ENCODE measurements at regions not wholly inside any gene's neighbourhood (a gene's known extent, or its start where the extent isn't known, plus 50 kb on each side); places are given as distances from the start of the nearest gene placed in this dataset.

DNA sequence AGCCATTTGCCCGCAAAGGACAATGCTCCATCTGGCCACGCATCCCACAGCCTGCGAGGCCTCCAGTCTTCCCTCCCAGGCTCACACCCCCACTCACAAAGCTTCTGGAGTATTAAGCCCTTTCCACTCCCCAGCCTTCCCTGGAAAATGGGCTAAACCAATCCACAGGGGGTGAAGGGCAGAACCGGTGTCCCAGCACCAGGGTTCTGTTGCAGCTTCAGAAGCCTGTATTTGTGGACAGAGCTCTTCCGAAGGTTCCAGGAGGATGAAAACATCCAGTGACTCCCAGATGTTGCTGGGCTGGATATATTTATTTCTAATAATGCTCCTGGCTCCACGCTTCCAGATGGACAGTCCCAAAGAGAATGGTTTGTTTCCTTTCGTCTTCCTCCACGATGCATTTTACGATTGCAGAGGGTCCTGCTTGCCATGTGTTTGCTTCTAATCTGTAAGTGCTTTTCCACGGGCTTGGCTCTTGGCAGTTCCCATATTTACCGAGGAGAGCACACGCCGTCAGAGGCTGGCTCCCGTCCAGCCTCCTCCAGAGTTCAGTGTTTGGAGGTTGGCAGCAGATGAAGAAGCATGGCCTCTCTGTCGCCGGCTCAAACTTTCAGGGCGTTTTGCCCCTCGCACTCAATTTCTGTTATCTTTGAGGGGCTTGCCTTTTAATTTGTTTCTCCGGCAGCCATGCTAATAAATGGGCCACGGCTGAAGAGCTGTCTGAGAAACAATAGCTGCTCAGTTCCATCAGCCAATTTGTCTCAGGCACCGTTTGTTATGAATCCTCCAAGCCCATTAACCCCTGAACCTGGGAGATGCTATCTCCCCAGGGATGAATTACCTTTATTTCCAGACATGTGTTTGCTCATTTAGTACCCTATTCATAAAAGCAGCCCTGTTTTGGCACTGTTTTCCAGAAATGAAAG is 367.9 kb upstream of the PROK2 start (continued):
- no peak for TF ChIP-seq ZNF331 (CRISPR knock-in tag; IDR thresholded peaks at IDR 0.05; ENCODE audit: low read depth)

DNA sequence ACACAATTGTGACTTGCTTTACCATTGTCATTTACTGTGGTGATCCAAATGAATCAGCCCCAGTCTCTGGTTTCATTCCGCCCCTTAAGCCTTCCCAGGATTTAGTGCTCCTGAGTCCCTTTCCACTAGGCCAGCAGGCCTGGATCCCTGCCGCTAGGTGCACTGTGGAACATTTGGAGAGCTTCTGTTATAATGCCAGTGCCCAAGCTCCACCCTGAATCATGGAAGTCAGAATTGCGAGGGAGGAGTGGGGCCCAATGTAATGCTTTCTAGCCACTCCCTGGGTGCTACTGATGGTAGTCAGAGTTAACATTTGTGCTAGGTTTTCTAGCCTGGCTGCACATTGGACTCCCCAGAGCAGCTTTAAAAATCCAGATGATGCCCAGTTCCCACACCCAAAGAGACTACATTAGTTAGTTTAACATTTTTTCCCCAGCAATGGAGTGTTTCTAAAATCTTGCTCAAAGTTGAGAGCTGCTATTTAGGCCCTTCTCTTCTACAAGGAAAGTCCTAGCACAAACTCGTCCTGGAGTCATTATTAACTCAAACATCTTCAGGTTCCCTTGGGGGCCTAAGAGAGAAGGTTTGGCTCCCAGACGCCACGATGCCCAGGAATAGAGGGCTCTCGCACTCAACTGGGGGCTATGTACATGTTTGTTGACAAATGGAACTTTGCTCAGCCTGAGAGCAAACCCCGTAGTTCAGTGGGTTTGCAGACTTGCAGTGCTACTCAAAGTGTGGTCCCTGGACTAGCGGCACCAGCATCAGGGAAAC is 366.7 kb upstream of the PROK2 start:
- Mint-ChIP-seq H3K36me3 (ENCODE audit: low read depth) (no peaks in the 10 kb centered on the region; the same call in 2 of the 3 replicates), H3K27me3 (ENCODE audit: insufficient read depth, low read depth, poor library complexity) (peaks cover 2% of the 10 kb centered on the region), H3K9me3 (peaks cover 13% of the 10 kb centered on the region; the same call in 2 of the 3 replicates), H3K4me1 (no peaks in the 10 kb centered on the region; the same call in 2 of the 3 replicates), H3K27ac (no peak overlapping the region), H3K4me3 (no peak overlapping the region)
- Histone ChIP-seq H3K27me3 (ENCODE audit: insufficient read depth) (no peaks in the 10 kb centered on the region), H3K4me1 (ENCODE audit: insufficient read depth) (no peaks in the 10 kb centered on the region), H3K4me3 (no peak overlapping the region), H4K20me1 (replicated peaks; ENCODE audit: insufficient read depth) (no peaks in the 10 kb centered on the region), H3K4me2 (no peak overlapping the region), H2AFZ (0 out of 2 replicates have a peak overlapping the region, but pooled peaks have one; percentile 18), H3K9me2 (ENCODE audit: insufficient read depth) (no peaks in the 10 kb centered on the region), H3K79me2 (replicated peaks; ENCODE audit: insufficient read depth) (no peaks in the 10 kb centered on the region), H3F3A (replicated peaks; ENCODE audit: low read depth) (no peaks in the 10 kb centered on the region), H3K27ac (ENCODE audit: low read depth) (no peak overlapping the region), H3K36me3 (ENCODE audit: insufficient read depth) (no peaks in the 10 kb centered on the region)
- no peak for TF ChIP-seq NANOG (IDR thresholded peaks at IDR 0.05; ENCODE audit: borderline replicate concordance)
- DNase-seq (ENCODE audit: low spot score) (no peak), ATAC-seq (no peak)

DNA sequence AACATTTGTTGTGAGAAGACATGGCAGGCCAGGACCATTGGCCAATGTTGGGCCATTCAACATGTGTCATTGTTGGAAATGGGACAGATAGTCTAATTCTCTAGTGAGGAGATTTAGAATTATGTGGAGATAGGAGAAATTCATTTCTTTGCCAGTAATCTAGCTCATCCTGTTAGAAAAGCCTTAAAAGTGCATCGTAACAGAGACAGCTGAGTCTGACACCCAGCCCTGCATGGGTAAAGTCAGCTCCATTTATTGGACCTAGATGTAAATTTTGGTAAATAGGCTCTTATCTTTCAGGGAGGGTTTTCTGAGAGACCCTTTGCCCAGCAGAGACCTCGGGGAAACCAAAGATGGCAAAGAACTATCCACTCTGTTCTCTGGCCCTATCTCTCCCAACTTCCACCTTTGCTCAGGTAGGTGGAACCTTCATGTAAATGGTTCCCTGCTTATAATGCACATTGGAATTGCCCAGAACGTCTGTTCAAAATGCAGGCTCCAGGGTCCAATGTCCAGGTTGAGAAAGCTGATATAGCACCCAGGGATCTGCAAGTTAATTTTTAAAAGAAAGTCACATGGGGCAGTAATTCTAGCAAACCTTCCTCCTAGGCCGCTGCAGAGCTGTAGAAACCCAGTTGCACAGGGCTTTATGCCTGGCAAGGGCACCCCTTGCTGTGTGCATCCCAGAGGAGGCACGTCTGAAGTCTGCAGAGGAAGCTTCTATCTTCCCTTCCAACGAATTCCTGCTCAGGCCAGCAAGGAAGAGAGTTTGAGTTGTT is 365.9 kb upstream of the PROK2 start:
- Mint-ChIP-seq H3K27ac (no peak overlapping the region), H3K36me3 (ENCODE audit: low read depth) (no peaks in the 10 kb centered on the region; the same call in 2 of the 3 replicates), H3K4me1 (no peaks in the 10 kb centered on the region; the same call in 2 of the 3 replicates), H3K27me3 (ENCODE audit: insufficient read depth, low read depth, poor library complexity) (peaks cover 2% of the 10 kb centered on the region), H3K9me3 (peaks cover 13% of the 10 kb centered on the region; the same call in 2 of the 3 replicates), H3K4me3 (no peak overlapping the region)
- H2AFZ ChIP-seq, result no peak overlapping the region; the same call in 1 of the 2 replicates
- H3K79me2 ChIP-seq (replicated peaks; ENCODE audit: insufficient read depth), result no peaks in the 10 kb centered on the region
- no peak for DNase-seq (ENCODE audit: low spot score)
- H3K9me2 ChIP-seq (ENCODE audit: insufficient read depth), result no peaks in the 10 kb centered on the region
- H3K27ac ChIP-seq (ENCODE audit: low read depth), result no peak overlapping the region
- H4K20me1 ChIP-seq (replicated peaks; ENCODE audit: insufficient read depth), result no peaks in the 10 kb centered on the region
- no peak overlapping the region for H3K4me2 ChIP-seq
- ATAC-seq, result no peak
- no peaks in the 10 kb centered on the region for H3K4me1 ChIP-seq (ENCODE audit: insufficient read depth)
- no peaks in the 10 kb centered on the region for H3K27me3 ChIP-seq (ENCODE audit: insufficient read depth)
- H3F3A ChIP-seq (replicated peaks; ENCODE audit: low read depth), result no peaks in the 10 kb centered on the region
- H3K4me3 ChIP-seq, result no peak overlapping the region
- no peaks in the 10 kb centered on the region for H3K36me3 ChIP-seq (ENCODE audit: insufficient read depth)
- TF ChIP-seq ZNF331 (CRISPR knock-in tag; IDR thresholded peaks at IDR 0.05; ENCODE audit: low read depth) (no peak), POLR2AphosphoS5 (IDR thresholded peaks at IDR 0.05; ENCODE audit: low read depth) (no peak), JUNB (IDR thresholded peaks at IDR 0.05; ENCODE audit: unreplicated experiment) (no peak), EZH2phosphoT487 (IDR thresholded peaks at IDR 0.05; ENCODE audit: unreplicated experiment) (no peak), NANOG (IDR thresholded peaks at IDR 0.05; ENCODE audit: borderline replicate concordance) (no peak), STAT1 (IDR thresholded peaks at IDR 0.05; ENCODE audit: unreplicated experiment) (no peak)
- TF ChIP-seq, protein P1, sequence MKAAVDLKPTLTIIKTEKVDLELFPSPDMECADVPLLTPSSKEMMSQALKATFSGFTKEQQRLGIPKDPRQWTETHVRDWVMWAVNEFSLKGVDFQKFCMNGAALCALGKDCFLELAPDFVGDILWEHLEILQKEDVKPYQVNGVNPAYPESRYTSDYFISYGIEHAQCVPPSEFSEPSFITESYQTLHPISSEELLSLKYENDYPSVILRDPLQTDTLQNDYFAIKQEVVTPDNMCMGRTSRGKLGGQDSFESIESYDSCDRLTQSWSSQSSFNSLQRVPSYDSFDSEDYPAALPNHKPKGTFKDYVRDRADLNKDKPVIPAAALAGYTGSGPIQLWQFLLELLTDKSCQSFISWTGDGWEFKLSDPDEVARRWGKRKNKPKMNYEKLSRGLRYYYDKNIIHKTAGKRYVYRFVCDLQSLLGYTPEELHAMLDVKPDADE (IDR thresholded peaks at IDR 0.05), result no peak
- TF ChIP-seq, protein P2, sequence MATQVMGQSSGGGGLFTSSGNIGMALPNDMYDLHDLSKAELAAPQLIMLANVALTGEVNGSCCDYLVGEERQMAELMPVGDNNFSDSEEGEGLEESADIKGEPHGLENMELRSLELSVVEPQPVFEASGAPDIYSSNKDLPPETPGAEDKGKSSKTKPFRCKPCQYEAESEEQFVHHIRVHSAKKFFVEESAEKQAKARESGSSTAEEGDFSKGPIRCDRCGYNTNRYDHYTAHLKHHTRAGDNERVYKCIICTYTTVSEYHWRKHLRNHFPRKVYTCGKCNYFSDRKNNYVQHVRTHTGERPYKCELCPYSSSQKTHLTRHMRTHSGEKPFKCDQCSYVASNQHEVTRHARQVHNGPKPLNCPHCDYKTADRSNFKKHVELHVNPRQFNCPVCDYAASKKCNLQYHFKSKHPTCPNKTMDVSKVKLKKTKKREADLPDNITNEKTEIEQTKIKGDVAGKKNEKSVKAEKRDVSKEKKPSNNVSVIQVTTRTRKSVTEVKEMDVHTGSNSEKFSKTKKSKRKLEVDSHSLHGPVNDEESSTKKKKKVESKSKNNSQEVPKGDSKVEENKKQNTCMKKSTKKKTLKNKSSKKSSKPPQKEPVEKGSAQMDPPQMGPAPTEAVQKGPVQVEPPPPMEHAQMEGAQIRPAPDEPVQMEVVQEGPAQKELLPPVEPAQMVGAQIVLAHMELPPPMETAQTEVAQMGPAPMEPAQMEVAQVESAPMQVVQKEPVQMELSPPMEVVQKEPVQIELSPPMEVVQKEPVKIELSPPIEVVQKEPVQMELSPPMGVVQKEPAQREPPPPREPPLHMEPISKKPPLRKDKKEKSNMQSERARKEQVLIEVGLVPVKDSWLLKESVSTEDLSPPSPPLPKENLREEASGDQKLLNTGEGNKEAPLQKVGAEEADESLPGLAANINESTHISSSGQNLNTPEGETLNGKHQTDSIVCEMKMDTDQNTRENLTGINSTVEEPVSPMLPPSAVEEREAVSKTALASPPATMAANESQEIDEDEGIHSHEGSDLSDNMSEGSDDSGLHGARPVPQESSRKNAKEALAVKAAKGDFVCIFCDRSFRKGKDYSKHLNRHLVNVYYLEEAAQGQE (IDR thresholded peaks at IDR 0.05; ENCODE audit: unreplicated experiment), result no peak
